ENCODE measurements at regions not wholly inside any gene's neighbourhood (a gene's known extent, or its start where the extent isn't known, plus 50 kb on each side); places are given as distances from the start of the nearest gene placed in this dataset.
A peak's percentile ranks its signal among the peaks of the same experiment; 100 is the strongest.

- peak; percentile 5 for DNase-seq (ENCODE audit: low read depth)
Observed at GRCh38 chr12:66964629-66965028, 285.8 kb upstream of the GRIP1 start.

GRCh38 chr12:66965621-66966020 lies 286.7 kb upstream of the GRIP1 start:
- no peak for DNase-seq (ENCODE audit: low read depth)

GRCh38 chr12:66971816-66972215 lies 292.9 kb upstream of the GRIP1 start:
- no peak for DNase-seq (ENCODE audit: low read depth)

GRCh38 chr12:66976526-66976925 lies 292.6 kb upstream of the CAND1 start:
- no peak for DNase-seq (ENCODE audit: low read depth)

- no peak for DNase-seq (ENCODE audit: low read depth)
Observed at GRCh38 chr12:66978802-66979201, 290.4 kb upstream of the CAND1 start.

GRCh38 chr12:66979251-66979650 lies 289.9 kb upstream of the CAND1 start:
- DNase-seq (ENCODE audit: low read depth), result no peak

- DNase-seq (ENCODE audit: low read depth), result no peak
Observed at GRCh38 chr12:66984077-66984476, 285.1 kb upstream of the CAND1 start.

GRCh38 chr12:66984962-66985361 lies 284.2 kb upstream of the CAND1 start:
- DNase-seq (ENCODE audit: low read depth), result no peak

- no peak for DNase-seq (ENCODE audit: low read depth)
Observed at GRCh38 chr12:66999141-66999540, 270.0 kb upstream of the CAND1 start.

- no peak for DNase-seq (ENCODE audit: low read depth)
Observed at GRCh38 chr12:67001251-67001650, 267.9 kb upstream of the CAND1 start.

- DNase-seq (ENCODE audit: low read depth), result no peak
Observed at GRCh38 chr12:67002720-67003119, 266.4 kb upstream of the CAND1 start.

- DNase-seq (ENCODE audit: low read depth), result no peak
Observed at GRCh38 chr12:67006610-67007009, 262.5 kb upstream of the CAND1 start.

GRCh38 chr12:67014642-67015041 lies 254.5 kb upstream of the CAND1 start:
- no peak for DNase-seq (ENCODE audit: low read depth)

- no peak for DNase-seq (ENCODE audit: low read depth)
Observed at GRCh38 chr12:67018105-67018504, 251.1 kb upstream of the CAND1 start.

- DNase-seq (ENCODE audit: low read depth), result no peak
Observed at GRCh38 chr12:67019070-67019469, 250.1 kb upstream of the CAND1 start.

GRCh38 chr12:67025543-67026114 lies 243.5 kb upstream of the CAND1 start:
- DNase-seq (ENCODE audit: low read depth), result peak; percentile 31

GRCh38 chr12:67026487-67027246 lies 242.5 kb upstream of the CAND1 start:
- DNase-seq (ENCODE audit: low read depth), result no peak

- DNase-seq (ENCODE audit: low read depth), result no peak
Observed at GRCh38 chr12:67028529-67028928, 240.6 kb upstream of the CAND1 start.

GRCh38 chr12:67034110-67034879 lies 234.9 kb upstream of the CAND1 start:
- DNase-seq (ENCODE audit: low read depth), result peak; percentile 18

- no peak for DNase-seq (ENCODE audit: low read depth)
Observed at GRCh38 chr12:67035121-67035520, 234.0 kb upstream of the CAND1 start.

- DNase-seq (ENCODE audit: low read depth), result peak; percentile 18
Observed at GRCh38 chr12:67038486-67038885, 230.7 kb upstream of the CAND1 start.

GRCh38 chr12:67039995-67040860 lies 228.9 kb upstream of the CAND1 start:
- DNase-seq (ENCODE audit: low read depth), result no peak
